ENCODE measurements at regions not wholly inside any gene's neighbourhood (a gene's known extent, or its start where the extent isn't known, plus 50 kb on each side); places are given as distances from the start of the nearest gene placed in this dataset.

GRCh38 chr12:118534003-118534402, 157.6 kb downstream of the SUDS3 start:
- no peaks in the 10 kb centered on the region for H3K36me3 Mint-ChIP-seq (ENCODE audit: low read depth)
- Histone ChIP-seq H3K36me3 (ENCODE audit: control insufficient read depth, insufficient read depth, low read length) (no peaks in the 10 kb centered on the region), H3K27me3 (ENCODE audit: control insufficient read depth, insufficient read depth, low read length, poor library complexity, severe bottlenecking) (no peaks in the 10 kb centered on the region), H3K9ac (ENCODE audit: extremely low read depth, low read length, poor library complexity, severe bottlenecking) (no peak overlapping the region), H3K4me3 (ENCODE audit: low read length) (no peak overlapping the region), H3K9me3 (ENCODE audit: control insufficient read depth, low read length) (no peaks in the 10 kb centered on the region), H3K27ac (ENCODE audit: low read depth, low read length) (no peak overlapping the region), H3K4me1 (ENCODE audit: control insufficient read depth, insufficient read depth, low read length) (peaks cover 7% of the 10 kb centered on the region)
- H3K27me3 Mint-ChIP-seq (ENCODE audit: insufficient read depth), result peaks cover 1% of the 10 kb centered on the region
- H3K4me1 Mint-ChIP-seq, result peaks cover 23% of the 10 kb centered on the region
- no peak for DNase-seq
- no peak for TF ChIP-seq CTCF (conservative IDR thresholded peaks at IDR 0.05)
- no peaks in the 10 kb centered on the region for H3K9me3 Mint-ChIP-seq
- no peak overlapping the region for H3K4me3 Mint-ChIP-seq
- WGBS, 2 experiments (ENCODE audit: insufficient coverage in 1 of 2, insufficient read length in 1 of 2), result 73% methylated on average over 3 of the region's 3 CpGs; no CpG with 5 or more reads in 1 of the 2 experiments
- H3K27ac Mint-ChIP-seq, result no peak overlapping the region

- no peak overlapping the region for H3K9ac ChIP-seq (ENCODE audit: extremely low read depth, low read length, poor library complexity, severe bottlenecking)
- Mint-ChIP-seq H3K9me3 (no peaks in the 10 kb centered on the region), H3K27me3 (ENCODE audit: insufficient read depth) (no peaks in the 10 kb centered on the region), H3K4me3 (no peak overlapping the region), H3K4me1 (peaks cover 31% of the 10 kb centered on the region), H3K27ac (no peak overlapping the region), H3K36me3 (ENCODE audit: low read depth) (no peaks in the 10 kb centered on the region)
- H3K4me3 ChIP-seq (ENCODE audit: low read length), result no peak overlapping the region
- no peaks in the 10 kb centered on the region for H3K36me3 ChIP-seq (ENCODE audit: control insufficient read depth, insufficient read depth, low read length)
- no peak for TF ChIP-seq CTCF (conservative IDR thresholded peaks at IDR 0.05)
- H3K4me1 ChIP-seq (ENCODE audit: control insufficient read depth, insufficient read depth, low read length), result peaks cover 7% of the 10 kb centered on the region
- H3K9me3 ChIP-seq (ENCODE audit: control insufficient read depth, low read length), result no peaks in the 10 kb centered on the region
- 88 to 92% methylated on average over 5 to 8 of the region's 8 CpGs for WGBS, 2 experiments (ENCODE audit: insufficient coverage in 1 of 2, insufficient read length in 1 of 2)
- H3K27ac ChIP-seq (ENCODE audit: low read depth, low read length), result no peak overlapping the region
- no peak for DNase-seq
- no peaks in the 10 kb centered on the region for H3K27me3 ChIP-seq (ENCODE audit: control insufficient read depth, insufficient read depth, low read length, poor library complexity, severe bottlenecking)
These were observed 160.1 kb downstream of the SUDS3 start for GRCh38 chr12:118536306-118536906.

- Histone ChIP-seq H3K4me1 (ENCODE audit: control insufficient read depth, insufficient read depth, low read length) (peaks cover 7% of the 10 kb centered on the region), H3K4me3 (ENCODE audit: low read length) (no peak overlapping the region), H3K9ac (ENCODE audit: extremely low read depth, low read length, poor library complexity, severe bottlenecking) (no peak overlapping the region), H3K9me3 (ENCODE audit: control insufficient read depth, low read length) (no peaks in the 10 kb centered on the region), H3K36me3 (ENCODE audit: control insufficient read depth, insufficient read depth, low read length) (no peaks in the 10 kb centered on the region), H3K27me3 (ENCODE audit: control insufficient read depth, insufficient read depth, low read length, poor library complexity, severe bottlenecking) (no peaks in the 10 kb centered on the region), H3K27ac (ENCODE audit: low read depth, low read length) (peak overlapping the region; percentile 26)
- no peak overlapping the region for H3K27ac Mint-ChIP-seq
- peaks cover 31% of the 10 kb centered on the region for H3K4me1 Mint-ChIP-seq
- WGBS, 2 experiments (ENCODE audit: insufficient coverage in 1 of 2, insufficient read length in 1 of 2), result 80 to 85% methylated on average over 7 to 10 of the region's 10 CpGs
- no peaks in the 10 kb centered on the region for H3K9me3 Mint-ChIP-seq
- no peak overlapping the region for H3K4me3 Mint-ChIP-seq
- no peaks in the 10 kb centered on the region for H3K27me3 Mint-ChIP-seq (ENCODE audit: insufficient read depth)
- no peaks in the 10 kb centered on the region for H3K36me3 Mint-ChIP-seq (ENCODE audit: low read depth)
- TF ChIP-seq CTCF (conservative IDR thresholded peaks at IDR 0.05), result no peak
- no peak for DNase-seq
These were observed 161.1 kb downstream of the SUDS3 start for GRCh38 chr12:118537481-118537917.
